ENCODE measurements at regions not wholly inside any gene's neighbourhood (a gene's known extent, or its start where the extent isn't known, plus 50 kb on each side); places are given as distances from the start of the nearest gene placed in this dataset.
"Not testable (repeated sequence)": the region's sequence is repeated elsewhere in the genome, so short reads cannot be mapped to it uniquely, and the experiment has no call there.

- DNase-seq: no peak
Observed at GRCh38 chr5:19143935-19144334, 844.1 kb downstream of the CDH18 start.

- no peak for DNase-seq
Observed at GRCh38 chr5:19169426-19169825, 818.6 kb downstream of the CDH18 start.

GRCh38 chr5:19172926-19173470, 815.0 kb downstream of the CDH18 start:
- no peak for DNase-seq

GRCh38 chr5:19175776-19176570, 812.0 kb downstream of the CDH18 start:
- no peak for DNase-seq

GRCh38 chr5:19179571-19179970, 808.4 kb downstream of the CDH18 start:
- no peak for DNase-seq

- DNase-seq: no peak
Observed at GRCh38 chr5:19189176-19189575, 798.8 kb downstream of the CDH18 start.

GRCh38 chr5:19193631-19194030, 794.4 kb downstream of the CDH18 start:
- DNase-seq: no peak

- DNase-seq: no peak
Observed at GRCh38 chr5:19196631-19197030, 791.4 kb downstream of the CDH18 start.

GRCh38 chr5:19200251-19200650, 787.7 kb downstream of the CDH18 start:
- DNase-seq: no peak

GRCh38 chr5:19208397-19208796, 779.6 kb downstream of the CDH18 start:
- DNase-seq: no peak

GRCh38 chr5:19210886-19211285, 777.1 kb downstream of the CDH18 start:
- no peak for DNase-seq

GRCh38 chr5:19229179-19229835, 758.7 kb downstream of the CDH18 start:
- no peak for DNase-seq

- no peak for DNase-seq
Observed at GRCh38 chr5:19233573-19233972, 754.4 kb downstream of the CDH18 start.

GRCh38 chr5:19235101-19235584, 752.9 kb downstream of the CDH18 start:
- DNase-seq: no peak

GRCh38 chr5:19240170-19240569, 747.8 kb downstream of the CDH18 start:
- DNase-seq: no peak

GRCh38 chr5:19241690-19242089, 746.3 kb downstream of the CDH18 start:
- DNase-seq: no peak

- DNase-seq: not testable (repeated sequence)
Observed at GRCh38 chr5:19246191-19246590, 741.8 kb downstream of the CDH18 start.

GRCh38 chr5:19247302-19247701, 740.7 kb downstream of the CDH18 start:
- DNase-seq: no peak

GRCh38 chr5:19256036-19256435, 732.0 kb downstream of the CDH18 start:
- no peak for DNase-seq

- no peak for DNase-seq
Observed at GRCh38 chr5:19258686-19259085, 729.3 kb downstream of the CDH18 start.

- DNase-seq: no peak
Observed at GRCh38 chr5:19261879-19262278, 726.1 kb downstream of the CDH18 start.

- DNase-seq: no peak
Observed at GRCh38 chr5:19264821-19265220, 723.2 kb downstream of the CDH18 start.

GRCh38 chr5:19266791-19267190, 721.2 kb downstream of the CDH18 start:
- DNase-seq: no peak

GRCh38 chr5:19270153-19270552, 717.8 kb downstream of the CDH18 start:
- DNase-seq: no peak

All from hematopoietic multipotent progenitor cell treated with erythropoietin and hydrocortisone succinate and interleukin-3 and kit ligand, for 6 days (in vitro differentiated cells).